Smooth muscle cell (in vitro differentiated cells): ENCODE measurements at regions not wholly inside any gene's neighbourhood (a gene's known extent, or its start where the extent isn't known, plus 50 kb on each side); places are given as distances from the start of the nearest gene placed in this dataset.

Experiments used
- DNase-seq: peaks from one replicate; lab custom pipeline; 2025; ENCODE audit not compliant: unreplicated experiment; lab: John Stamatoyannopoulos, UW
- H2AFZ ChIP-seq: fragments of 200-600 bp; sonication (generic); 2 replicates; pipeline ENCODE4 v1.6.0; 2016; ENCODE audit warnings: antibody characterized with exemption, low read depth, mild to moderate bottlenecking
- H3F3A ChIP-seq: fragments of 200-600 bp; sonication (generic); 2 replicates; pipeline ENCODE4 v1.6.0; 2017; ENCODE audit warnings: antibody characterized with exemption, low read depth
- H3K27ac ChIP-seq: fragments of 200-600 bp; sonication (generic); 2 replicates; pipeline ENCODE4 v1.5.1; 2016; ENCODE audit warnings: low read depth, mild to moderate bottlenecking
- H3K27me3 ChIP-seq: fragments of 200-600 bp; sonication (generic); 2 replicates; pipeline ENCODE4 v1.6.1; 2016; ENCODE audit warnings: low read depth, mild to moderate bottlenecking
- H3K36me3 ChIP-seq: fragments of 200-600 bp; sonication (generic); 2 replicates; pipeline ENCODE4 v1.5.1; 2016; ENCODE audit warnings: low read depth
- H3K4me1 ChIP-seq: fragments of 200-600 bp; sonication (generic); 2 replicates; pipeline ENCODE4 v1.5.1; 2016; ENCODE audit warnings: low read depth
- H3K4me2 ChIP-seq: fragments of 200-600 bp; sonication (generic); 2 replicates; pipeline ENCODE4 v1.6.0; 2016; ENCODE audit warnings: mild to moderate bottlenecking
- H3K4me3 ChIP-seq: fragments of 200-600 bp; sonication (generic); 2 replicates; pipeline ENCODE4 v1.5.1; 2016; ENCODE audit warnings: mild to moderate bottlenecking
- H3K79me2 ChIP-seq: fragments of 200-600 bp; sonication (generic); 2 replicates; pipeline ENCODE4 v1.6.0; 2016; ENCODE audit warnings: low read depth, mild to moderate bottlenecking
- H3K9ac ChIP-seq: fragments of 200-600 bp; sonication (generic); 2 replicates; pipeline ENCODE4 v1.6.0; 2016; ENCODE audit warnings: low read depth
- H3K9me3 ChIP-seq: fragments of 200-600 bp; sonication (generic); replicated peaks from 2 replicates; pipeline ENCODE4 v1.5.1; 2016; ENCODE audit warnings: low read depth
- H4K20me1 ChIP-seq: fragments of 200-600 bp; sonication (generic); 2 replicates; pipeline ENCODE4 v1.6.0; 2016; ENCODE audit warnings: low read depth
- whole genome bisulfite sequencing: methylation state at CpG from one replicate; pipeline ENCODE4 v1.1.7; 2016; ENCODE audit warnings: low lambda C conversion rate; 5-methylcytosine and 5-hydroxymethylcytosine counted together
- TF ChIP-seq, protein P1 (sequence below): fragments of 200-600 bp; sonication (generic); IDR thresholded peaks from 2 replicates; pipeline ENCODE4 v1.5.1; 2017; ENCODE audit warnings: borderline replicate concordance, mild to moderate bottlenecking, antibody characterized with exemption; ENCODE audit not compliant: insufficient read depth, poor library complexity, severe bottlenecking

DNA sequence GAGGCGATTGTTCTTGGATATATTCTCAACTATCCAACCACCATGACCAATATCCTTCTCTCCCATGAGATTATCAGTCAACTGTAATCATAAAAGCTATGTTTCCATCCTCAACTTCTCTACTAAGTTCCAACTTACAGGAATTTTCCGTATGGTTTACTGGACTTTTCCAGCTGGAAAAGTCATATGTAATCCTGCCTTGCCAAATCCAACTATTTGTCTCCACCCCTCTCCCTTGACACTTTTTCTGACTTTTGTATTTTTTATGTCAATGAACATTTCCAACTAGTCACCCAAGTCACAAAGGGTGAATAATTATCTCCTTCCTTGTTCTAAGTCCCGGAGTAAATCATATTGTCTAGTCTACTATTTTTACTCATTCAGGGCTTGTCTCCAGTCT is 293.1 kb downstream of the USP25 start:
- H3F3A ChIP-seq, result no peaks in the 10 kb centered on the region
- H3K36me3 ChIP-seq, result no peaks in the 10 kb centered on the region
- no peaks in the 10 kb centered on the region for H3K4me1 ChIP-seq
- H3K27me3 ChIP-seq, result no peaks in the 10 kb centered on the region
- WGBS, result 91% methylated on average over 3 of the region's 3 CpGs
- H3K9me3 ChIP-seq, result no peaks in the 10 kb centered on the region
- H4K20me1 ChIP-seq, result no peaks in the 10 kb centered on the region
- TF ChIP-seq, protein P1, sequence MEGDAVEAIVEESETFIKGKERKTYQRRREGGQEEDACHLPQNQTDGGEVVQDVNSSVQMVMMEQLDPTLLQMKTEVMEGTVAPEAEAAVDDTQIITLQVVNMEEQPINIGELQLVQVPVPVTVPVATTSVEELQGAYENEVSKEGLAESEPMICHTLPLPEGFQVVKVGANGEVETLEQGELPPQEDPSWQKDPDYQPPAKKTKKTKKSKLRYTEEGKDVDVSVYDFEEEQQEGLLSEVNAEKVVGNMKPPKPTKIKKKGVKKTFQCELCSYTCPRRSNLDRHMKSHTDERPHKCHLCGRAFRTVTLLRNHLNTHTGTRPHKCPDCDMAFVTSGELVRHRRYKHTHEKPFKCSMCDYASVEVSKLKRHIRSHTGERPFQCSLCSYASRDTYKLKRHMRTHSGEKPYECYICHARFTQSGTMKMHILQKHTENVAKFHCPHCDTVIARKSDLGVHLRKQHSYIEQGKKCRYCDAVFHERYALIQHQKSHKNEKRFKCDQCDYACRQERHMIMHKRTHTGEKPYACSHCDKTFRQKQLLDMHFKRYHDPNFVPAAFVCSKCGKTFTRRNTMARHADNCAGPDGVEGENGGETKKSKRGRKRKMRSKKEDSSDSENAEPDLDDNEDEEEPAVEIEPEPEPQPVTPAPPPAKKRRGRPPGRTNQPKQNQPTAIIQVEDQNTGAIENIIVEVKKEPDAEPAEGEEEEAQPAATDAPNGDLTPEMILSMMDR, result no peak
- no peak overlapping the region for H3K27ac ChIP-seq
- DNase-seq, result no peak
- no peak overlapping the region for H3K9ac ChIP-seq
- no peak overlapping the region for H2AFZ ChIP-seq
- no peaks in the 10 kb centered on the region for H3K79me2 ChIP-seq
- no peak overlapping the region for H3K4me3 ChIP-seq
- no peak overlapping the region for H3K4me2 ChIP-seq

DNA sequence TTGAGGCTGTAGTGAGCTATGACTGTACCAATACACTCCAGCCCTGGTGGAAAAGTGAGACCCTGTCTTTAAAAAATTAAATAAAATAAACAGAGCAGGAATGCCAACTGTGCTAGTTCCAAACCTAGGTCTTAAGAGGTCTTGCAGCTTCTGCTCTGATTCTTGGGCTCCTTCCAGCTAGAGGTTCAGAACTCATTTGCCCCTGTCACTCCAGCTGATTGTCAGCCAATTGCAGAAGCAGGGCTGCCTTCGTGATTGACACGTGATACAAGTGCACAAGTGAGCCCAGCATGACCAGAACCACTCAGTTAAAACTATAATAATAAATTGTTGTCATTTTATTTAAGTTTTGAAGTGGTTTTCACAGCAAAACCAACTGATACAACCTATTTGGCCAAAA is 298.4 kb downstream of the USP25 start:
- 98% methylated on average over 2 of the region's 2 CpGs for WGBS
- H3K4me1 ChIP-seq, result no peaks in the 10 kb centered on the region
- no peaks in the 10 kb centered on the region for H3K27me3 ChIP-seq
- H3K4me3 ChIP-seq, result no peak overlapping the region
- no peaks in the 10 kb centered on the region for H3K9me3 ChIP-seq
- no peak for DNase-seq
- H3F3A ChIP-seq, result no peaks in the 10 kb centered on the region
- no peak overlapping the region for H3K4me2 ChIP-seq
- TF ChIP-seq, protein P1, result no peak
- no peaks in the 10 kb centered on the region for H3K36me3 ChIP-seq
- H3K9ac ChIP-seq, result no peak overlapping the region
- no peak overlapping the region for H3K27ac ChIP-seq
- no peaks in the 10 kb centered on the region for H3K79me2 ChIP-seq
- H2AFZ ChIP-seq, result no peak overlapping the region
- H4K20me1 ChIP-seq, result no peaks in the 10 kb centered on the region

DNA sequence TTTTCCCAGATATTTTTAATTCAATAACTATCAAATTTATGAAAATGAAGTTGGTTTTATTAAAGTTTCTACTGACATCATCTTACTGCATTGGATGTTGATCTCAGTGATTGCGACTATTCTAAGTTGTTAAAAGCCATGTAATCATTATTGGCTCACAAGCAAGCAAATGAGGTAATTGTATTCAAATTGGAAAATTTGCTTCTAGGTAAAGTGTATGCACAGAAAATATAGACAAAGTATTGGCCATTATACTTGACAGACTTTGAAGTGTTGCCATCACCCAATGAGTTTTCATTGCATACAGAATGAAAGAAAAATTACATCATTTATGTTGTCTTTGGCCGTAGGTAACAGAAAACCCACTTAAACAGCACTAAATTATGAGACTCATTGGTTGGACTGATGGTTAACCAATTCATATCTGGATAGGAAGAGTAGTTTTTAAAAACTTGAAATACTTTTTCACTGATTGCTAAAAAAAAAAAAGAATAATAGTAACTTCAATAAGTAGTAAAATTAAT is 299.2 kb downstream of the USP25 start:
- Histone ChIP-seq H3K79me2 (no peaks in the 10 kb centered on the region), H3K4me1 (no peaks in the 10 kb centered on the region), H3K27me3 (no peaks in the 10 kb centered on the region), H3K4me3 (no peak overlapping the region), H2AFZ (no peak overlapping the region), H4K20me1 (no peaks in the 10 kb centered on the region), H3K36me3 (no peaks in the 10 kb centered on the region), H3K27ac (no peak overlapping the region), H3K9me3 (no peaks in the 10 kb centered on the region), H3K4me2 (no peak overlapping the region), H3F3A (no peaks in the 10 kb centered on the region), H3K9ac (no peak overlapping the region)
- no peak for DNase-seq
- TF ChIP-seq, protein P1, result no peak
- WGBS, result 93% methylated on average over 2 of the region's 2 CpGs

DNA sequence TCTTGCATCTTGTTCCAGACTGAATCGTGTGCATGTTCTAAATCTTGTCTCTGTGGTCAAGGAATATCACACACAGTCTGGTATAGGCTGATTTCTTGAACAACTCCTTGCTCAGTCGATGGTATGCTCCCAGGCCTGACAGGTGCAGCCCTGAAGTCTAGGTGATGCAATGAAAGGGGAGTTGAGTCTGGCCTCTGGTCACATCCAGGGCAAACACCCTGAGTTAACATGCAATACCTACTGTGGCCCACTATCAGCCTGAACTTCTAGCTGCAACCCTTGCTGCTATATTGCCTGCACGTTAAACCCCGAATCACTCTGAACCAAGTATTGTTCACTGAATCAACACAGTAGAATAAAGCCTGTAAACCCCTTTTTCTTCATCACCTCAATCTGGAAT is 303.4 kb downstream of the USP25 start:
- TF ChIP-seq, protein P1, result no peak
- no peaks in the 10 kb centered on the region for H3K9me3 ChIP-seq
- H3F3A ChIP-seq, result no peaks in the 10 kb centered on the region
- no peaks in the 10 kb centered on the region for H4K20me1 ChIP-seq
- no peaks in the 10 kb centered on the region for H3K27me3 ChIP-seq
- H3K4me3 ChIP-seq, result no peak overlapping the region
- H3K4me1 ChIP-seq, result no peaks in the 10 kb centered on the region
- H3K36me3 ChIP-seq, result no peaks in the 10 kb centered on the region
- no peak overlapping the region for H3K27ac ChIP-seq
- no peak for DNase-seq
- WGBS, result 90% methylated on average over 4 of the region's 4 CpGs
- no peak overlapping the region for H2AFZ ChIP-seq
- H3K9ac ChIP-seq, result no peak overlapping the region
- H3K4me2 ChIP-seq, result no peak overlapping the region
- H3K79me2 ChIP-seq, result no peaks in the 10 kb centered on the region
